ENCODE measurements at regions not wholly inside any gene's neighbourhood (a gene's known extent, or its start where the extent isn't known, plus 50 kb on each side); places are given as distances from the start of the nearest gene placed in this dataset.

DNA sequence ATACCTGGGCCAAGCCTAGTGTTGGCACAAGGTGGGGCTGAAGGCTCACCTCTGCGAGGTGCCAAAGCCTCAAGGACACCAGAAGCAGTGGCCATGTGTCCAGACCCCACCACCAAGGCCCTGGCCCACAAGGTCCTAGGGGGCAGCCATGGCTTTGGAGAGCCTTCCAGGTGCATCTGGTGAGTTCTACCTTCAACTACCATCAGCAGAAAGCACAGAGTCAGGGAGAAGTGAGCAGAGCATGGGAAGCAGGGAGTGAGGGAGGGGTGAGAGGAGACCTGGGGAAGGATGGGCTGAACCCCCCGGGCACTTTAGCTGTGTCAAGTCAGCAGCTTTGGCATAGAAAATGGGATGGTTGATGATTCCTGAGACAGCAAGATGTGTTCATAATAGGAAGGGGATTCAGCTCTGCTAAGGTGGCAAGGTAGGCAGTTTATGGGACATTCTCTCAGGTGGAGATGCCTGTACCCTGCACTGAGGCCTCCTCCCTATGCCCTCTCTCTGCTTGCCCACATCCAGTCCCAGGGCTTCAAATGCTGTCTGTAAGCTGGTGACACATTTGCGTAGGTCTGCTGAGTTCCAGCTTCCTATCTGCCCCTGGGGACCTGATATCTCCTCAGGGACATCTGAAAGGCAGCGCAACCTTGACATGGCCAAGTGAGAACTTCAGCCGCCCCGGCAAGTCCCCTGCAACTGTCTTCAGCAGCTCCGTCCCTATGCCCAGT, 83.4 kb upstream of the RGPD5 start:
- TF ChIP-seq, protein P1, sequence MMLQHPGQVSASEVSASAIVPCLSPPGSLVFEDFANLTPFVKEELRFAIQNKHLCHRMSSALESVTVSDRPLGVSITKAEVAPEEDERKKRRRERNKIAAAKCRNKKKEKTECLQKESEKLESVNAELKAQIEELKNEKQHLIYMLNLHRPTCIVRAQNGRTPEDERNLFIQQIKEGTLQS (IDR thresholded peaks at IDR 0.05): no peak
- TF ChIP-seq POLR2AphosphoS5 (IDR thresholded peaks at IDR 0.05; ENCODE audit: low read depth, low read length): no peak
- TF ChIP-seq CTCF (IDR thresholded peaks at IDR 0.05 in 2 of 3, conservative IDR thresholded peaks at IDR 0.05 in 1 of 3; ENCODE audit: borderline replicate concordance in 1 of 3, insufficient read depth in 1 of 3, low read depth in 2 of 3, low read length in 2 of 3): no peak
- TF ChIP-seq REST (IDR thresholded peaks at IDR 0.05; ENCODE audit: low read depth): no peak
